Hepatocyte (in vitro differentiated cells): ENCODE measurements at regions not wholly inside any gene's neighbourhood (a gene's known extent, or its start where the extent isn't known, plus 50 kb on each side); places are given as distances from the start of the nearest gene placed in this dataset.

Experiments
- EZH2phosphoT487 ChIP-seq: fragments of 200-600 bp; sonication (generic); IDR thresholded peaks from one replicate; pipeline ENCODE4 v1.6.1; 2018; ENCODE audit warnings: antibody characterized with exemption, mild to moderate bottlenecking, low read depth, moderate library complexity; ENCODE audit not compliant: unreplicated experiment, severe bottlenecking
- TF ChIP-seq, protein P1 (sequence below): fragments of 200-600 bp; sonication (generic); IDR thresholded peaks from 2 replicates; pipeline ENCODE4 v1.5.1; 2016; ENCODE audit warnings: antibody characterized with exemption, mild to moderate bottlenecking; ENCODE audit not compliant: poor library complexity

DNA sequence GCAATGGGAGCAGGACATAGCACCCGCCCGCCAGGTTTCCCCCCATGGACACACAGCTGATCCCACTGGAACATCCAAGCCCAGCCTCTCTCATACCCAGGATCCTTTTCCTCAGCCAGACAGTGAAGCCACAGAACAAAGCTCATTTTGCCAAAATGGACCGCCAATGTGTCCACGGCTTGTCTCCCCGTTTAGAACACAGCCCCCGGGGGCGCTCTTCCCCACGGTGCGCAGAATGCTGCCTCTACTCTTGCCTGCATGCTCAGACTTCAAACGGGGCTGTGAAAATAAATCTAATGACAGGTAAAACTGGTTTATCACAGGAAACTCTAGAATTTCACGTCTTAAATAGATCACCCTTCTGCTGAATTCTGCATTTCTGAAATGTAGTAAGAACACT, 548.5 kb upstream of the ID2 start:
- TF ChIP-seq, protein P1, sequence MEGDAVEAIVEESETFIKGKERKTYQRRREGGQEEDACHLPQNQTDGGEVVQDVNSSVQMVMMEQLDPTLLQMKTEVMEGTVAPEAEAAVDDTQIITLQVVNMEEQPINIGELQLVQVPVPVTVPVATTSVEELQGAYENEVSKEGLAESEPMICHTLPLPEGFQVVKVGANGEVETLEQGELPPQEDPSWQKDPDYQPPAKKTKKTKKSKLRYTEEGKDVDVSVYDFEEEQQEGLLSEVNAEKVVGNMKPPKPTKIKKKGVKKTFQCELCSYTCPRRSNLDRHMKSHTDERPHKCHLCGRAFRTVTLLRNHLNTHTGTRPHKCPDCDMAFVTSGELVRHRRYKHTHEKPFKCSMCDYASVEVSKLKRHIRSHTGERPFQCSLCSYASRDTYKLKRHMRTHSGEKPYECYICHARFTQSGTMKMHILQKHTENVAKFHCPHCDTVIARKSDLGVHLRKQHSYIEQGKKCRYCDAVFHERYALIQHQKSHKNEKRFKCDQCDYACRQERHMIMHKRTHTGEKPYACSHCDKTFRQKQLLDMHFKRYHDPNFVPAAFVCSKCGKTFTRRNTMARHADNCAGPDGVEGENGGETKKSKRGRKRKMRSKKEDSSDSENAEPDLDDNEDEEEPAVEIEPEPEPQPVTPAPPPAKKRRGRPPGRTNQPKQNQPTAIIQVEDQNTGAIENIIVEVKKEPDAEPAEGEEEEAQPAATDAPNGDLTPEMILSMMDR, result peak; percentile 21
- no peak for TF ChIP-seq EZH2phosphoT487
